KMS-11 (cell line): ENCODE measurements at regions not wholly inside any gene's neighbourhood (a gene's known extent, or its start where the extent isn't known, plus 50 kb on each side); places are given as distances from the start of the nearest gene placed in this dataset.

ENCODE experiments used
- H2AFZ ChIP-seq: fragments of 200-600 bp; sonication (generic); 2 replicates; pipeline ENCODE4 v1.6.1; 2016; ENCODE audit warnings: antibody characterized with exemption, mixed run types, low read depth
- H3K27ac ChIP-seq: fragments of 200-600 bp; sonication (generic); 2 replicates; pipeline ENCODE4 v1.6.1; 2016; ENCODE audit warnings: mild to moderate bottlenecking, mixed run types
- H3K27me3 ChIP-seq: fragments of 200-600 bp; sonication (generic); 2 replicates; pipeline ENCODE4 v1.6.1; 2017; ENCODE audit warnings: mild to moderate bottlenecking, low read depth, mixed run types, moderate library complexity; ENCODE audit not compliant: insufficient read depth
- H3K36me3 ChIP-seq: fragments of 200-600 bp; sonication (generic); 2 replicates; pipeline ENCODE4 v1.6.1; 2017; ENCODE audit warnings: mild to moderate bottlenecking, mixed run types; ENCODE audit not compliant: insufficient read depth
- H3K4me1 ChIP-seq: fragments of 200-600 bp; sonication (generic); 2 replicates; pipeline ENCODE4 v1.6.1; 2016; ENCODE audit warnings: mild to moderate bottlenecking, low read depth, mixed run types; ENCODE audit not compliant: poor library complexity, severe bottlenecking
- H3K4me2 ChIP-seq: fragments of 200-600 bp; sonication (generic); 2 replicates; pipeline ENCODE4 v1.7.0; 2016; ENCODE audit warnings: mild to moderate bottlenecking, mixed run types
- H3K4me3 ChIP-seq: fragments of 200-600 bp; sonication (generic); IDR thresholded peaks from 2 replicates; pipeline ENCODE4 v1.6.1; 2017; ENCODE audit warnings: low read depth, low read length, mixed read lengths; ENCODE audit not compliant: insufficient read depth
- H3K79me2 ChIP-seq: fragments of 200-600 bp; sonication (generic); 2 replicates; pipeline ENCODE4 v1.6.1; 2016; ENCODE audit warnings: low read depth, mixed run types; ENCODE audit not compliant: insufficient read depth
- H3K9ac ChIP-seq: fragments of 200-600 bp; sonication (generic); 2 replicates; pipeline ENCODE4 v1.6.1; 2016; ENCODE audit warnings: mild to moderate bottlenecking, mixed run types
- H4K20me1 ChIP-seq: fragments of 200-600 bp; sonication (generic); 2 replicates; pipeline ENCODE4 v1.6.1; 2016; ENCODE audit warnings: mild to moderate bottlenecking, mixed run types; ENCODE audit not compliant: insufficient read depth
- CTCF ChIP-seq: fragments of 200-600 bp; sonication (generic); conservative IDR thresholded peaks from 2 replicates; pipeline ENCODE4 v1.6.1; 2017; ENCODE audit warnings: low read depth, mild to moderate bottlenecking, antibody characterized with exemption, low read length, moderate library complexity, mixed read lengths

- H4K20me1 ChIP-seq = no peaks in the 10 kb centered on the region
- H3K4me2 ChIP-seq = no peak overlapping the region
- H3K4me1 ChIP-seq = no peaks in the 10 kb centered on the region
- H3K79me2 ChIP-seq = no peaks in the 10 kb centered on the region
- no peak overlapping the region for H3K27ac ChIP-seq
- no peaks in the 10 kb centered on the region for H3K27me3 ChIP-seq
- H3K9ac ChIP-seq = no peak overlapping the region
- no peak overlapping the region for H2AFZ ChIP-seq
- no peaks in the 10 kb centered on the region for H3K36me3 ChIP-seq
- TF ChIP-seq CTCF = no peak
- H3K4me3 ChIP-seq = no peak overlapping the region
These were observed 210.1 kb upstream of the TBX3 start for GRCh38 chr12:114894076-114894475.

- Histone ChIP-seq H3K4me2 (no peak overlapping the region), H3K27ac (no peak overlapping the region), H3K4me1 (no peaks in the 10 kb centered on the region), H3K36me3 (no peaks in the 10 kb centered on the region), H3K9ac (no peak overlapping the region), H3K4me3 (no peak overlapping the region), H2AFZ (no peak overlapping the region), H3K79me2 (no peaks in the 10 kb centered on the region), H3K27me3 (no peaks in the 10 kb centered on the region), H4K20me1 (no peaks in the 10 kb centered on the region)
- TF ChIP-seq CTCF = no peak
These were observed 205.1 kb upstream of the TBX3 start for GRCh38 chr12:114888928-114889584.

GRCh38 chr12:114888448-114888847 lies 204.5 kb upstream of the TBX3 start:
- Histone ChIP-seq H3K27me3 (no peaks in the 10 kb centered on the region), H3K79me2 (no peaks in the 10 kb centered on the region), H3K27ac (no peak overlapping the region), H2AFZ (no peak overlapping the region), H3K4me2 (no peak overlapping the region), H3K4me3 (no peak overlapping the region), H3K36me3 (no peaks in the 10 kb centered on the region), H3K9ac (no peak overlapping the region), H3K4me1 (no peaks in the 10 kb centered on the region), H4K20me1 (no peaks in the 10 kb centered on the region)
- no peak for TF ChIP-seq CTCF

- H4K20me1 ChIP-seq = no peaks in the 10 kb centered on the region
- no peaks in the 10 kb centered on the region for H3K27me3 ChIP-seq
- no peaks in the 10 kb centered on the region for H3K79me2 ChIP-seq
- H3K4me1 ChIP-seq = no peaks in the 10 kb centered on the region
- H2AFZ ChIP-seq = no peak overlapping the region
- H3K9ac ChIP-seq = no peak overlapping the region
- no peak overlapping the region for H3K4me3 ChIP-seq
- no peak overlapping the region for H3K27ac ChIP-seq
- TF ChIP-seq CTCF = no peak
- H3K36me3 ChIP-seq = no peaks in the 10 kb centered on the region
- H3K4me2 ChIP-seq = no peak overlapping the region
These were observed 201.5 kb upstream of the TBX3 start for GRCh38 chr12:114885501-114885900.
